ENCODE measurements at regions not wholly inside any gene's neighbourhood (a gene's known extent, or its start where the extent isn't known, plus 50 kb on each side); places are given as distances from the start of the nearest gene placed in this dataset.

DNA sequence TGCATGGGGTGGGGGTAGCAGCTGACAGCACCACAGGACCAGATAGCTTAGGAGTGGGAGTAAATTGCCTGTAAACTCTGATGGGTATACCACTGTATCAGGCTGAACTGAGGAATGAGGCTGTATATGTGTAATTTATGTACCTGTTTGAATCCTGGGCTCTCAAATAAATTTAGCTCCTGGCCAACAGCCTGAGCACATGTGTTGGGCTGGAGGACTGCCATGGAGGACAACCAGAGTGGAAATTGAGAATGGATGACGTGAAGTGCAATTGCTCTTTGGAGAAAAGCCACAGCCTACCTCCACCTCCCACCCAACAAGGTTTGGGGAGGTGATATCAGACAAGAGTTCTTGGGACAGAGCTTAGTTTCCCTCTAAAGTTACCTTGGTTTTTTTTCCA lies 328.6 kb upstream of the PROK2 start:
- no peak overlapping the region for H3K27ac Mint-ChIP-seq
- H3K27me3 Mint-ChIP-seq: peaks cover 3% of the 10 kb centered on the region
- H3K36me3 Mint-ChIP-seq (ENCODE audit: low read depth): no peaks in the 10 kb centered on the region
- no peaks in the 10 kb centered on the region for H3K4me1 Mint-ChIP-seq
- H3K9me3 Mint-ChIP-seq: no peaks in the 10 kb centered on the region
- ATAC-seq (replicated peaks): no peak
- H3K4me3 Mint-ChIP-seq: no peak overlapping the region

DNA sequence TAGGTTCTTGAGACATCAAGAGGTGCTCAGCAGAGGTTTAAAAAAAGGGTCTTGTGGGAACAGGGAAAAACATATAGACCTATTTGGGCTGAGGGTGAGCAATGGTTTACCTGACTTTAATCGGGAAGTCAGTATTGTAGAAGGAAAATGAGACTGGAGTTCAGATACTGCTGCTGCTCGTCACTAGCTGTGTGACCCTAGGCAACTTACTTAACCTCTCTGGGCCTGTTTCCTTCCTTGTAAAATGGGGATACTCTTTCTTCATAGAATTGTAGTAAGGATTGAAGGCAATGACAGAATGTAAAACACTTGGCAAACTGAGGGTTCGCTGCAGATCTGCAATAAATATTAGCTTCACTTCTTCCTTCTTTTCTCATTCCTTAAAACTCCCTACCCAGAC lies 327.5 kb upstream of the PROK2 start:
- H3K4me3 Mint-ChIP-seq: no peak overlapping the region
- ATAC-seq (replicated peaks): no peak
- peaks cover 3% of the 10 kb centered on the region for H3K27me3 Mint-ChIP-seq
- H3K36me3 Mint-ChIP-seq (ENCODE audit: low read depth): no peaks in the 10 kb centered on the region
- no peaks in the 10 kb centered on the region for H3K9me3 Mint-ChIP-seq
- H3K4me1 Mint-ChIP-seq: no peaks in the 10 kb centered on the region
- H3K27ac Mint-ChIP-seq: no peak overlapping the region

- H3K27me3 Mint-ChIP-seq: no peaks in the 10 kb centered on the region
- H3K9me3 Mint-ChIP-seq: no peaks in the 10 kb centered on the region
- H3K4me3 Mint-ChIP-seq: no peak overlapping the region
Observed at GRCh38 chr3:72111265-72112205, 326.6 kb upstream of the PROK2 start.

GRCh38 chr3:72109327-72110259 lies 324.6 kb upstream of the PROK2 start:
- H3K36me3 Mint-ChIP-seq (ENCODE audit: low read depth): no peaks in the 10 kb centered on the region
- H3K27ac Mint-ChIP-seq: no peak overlapping the region
- no peaks in the 10 kb centered on the region for H3K9me3 Mint-ChIP-seq
- no peak for ATAC-seq (replicated peaks)
- H3K4me3 Mint-ChIP-seq: no peak overlapping the region
- H3K4me1 Mint-ChIP-seq: no peaks in the 10 kb centered on the region
- H3K27me3 Mint-ChIP-seq: no peaks in the 10 kb centered on the region

More at GRCh38 chr3:72111265-72112205, 326.6 kb upstream of the PROK2 start:
- ATAC-seq (replicated peaks): no peak
- Mint-ChIP-seq H3K36me3 (ENCODE audit: low read depth) (no peaks in the 10 kb centered on the region), H3K27ac (no peak overlapping the region), H3K4me1 (no peaks in the 10 kb centered on the region)

- H3K27ac Mint-ChIP-seq: no peak overlapping the region
- H3K9me3 Mint-ChIP-seq: no peaks in the 10 kb centered on the region
- peaks cover 11% of the 10 kb centered on the region for H3K4me1 Mint-ChIP-seq
- H3K36me3 Mint-ChIP-seq (ENCODE audit: low read depth): no peaks in the 10 kb centered on the region
- ATAC-seq (replicated peaks): no peak
- no peak overlapping the region for H3K4me3 Mint-ChIP-seq
- H3K27me3 Mint-ChIP-seq: no peaks in the 10 kb centered on the region
Observed at GRCh38 chr3:72105306-72105705, 320.4 kb upstream of the PROK2 start.

DNA sequence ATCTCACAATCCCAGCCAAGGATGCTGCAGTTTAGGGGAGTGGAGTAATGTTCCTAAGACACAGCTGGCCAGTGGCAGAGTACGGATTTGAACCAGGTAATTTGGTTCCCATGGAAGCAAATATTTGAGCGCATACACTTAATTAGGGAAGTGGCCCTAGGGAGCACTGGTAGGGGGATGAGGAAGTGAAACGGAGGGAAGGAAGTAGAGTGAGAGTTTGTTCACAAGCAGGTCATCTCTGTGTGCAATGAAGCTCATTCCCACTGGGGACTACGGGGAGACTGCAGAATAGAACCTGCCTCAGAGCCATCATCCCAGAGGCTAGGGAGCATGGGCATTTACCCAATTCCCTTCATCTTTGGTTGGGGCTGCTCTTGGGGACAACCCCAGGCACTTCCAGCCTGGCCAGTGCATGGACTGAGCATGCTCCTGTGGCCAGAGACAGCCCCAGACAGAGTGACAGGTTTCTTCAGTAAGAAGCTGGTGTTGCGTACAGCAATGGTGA lies 317.2 kb upstream of the PROK2 start:
- no peaks in the 10 kb centered on the region for H3K27me3 Mint-ChIP-seq
- H3K4me3 Mint-ChIP-seq: no peak overlapping the region
- peaks cover 11% of the 10 kb centered on the region for H3K4me1 Mint-ChIP-seq
- no peaks in the 10 kb centered on the region for H3K9me3 Mint-ChIP-seq
- no peak overlapping the region for H3K27ac Mint-ChIP-seq
- H3K36me3 Mint-ChIP-seq (ENCODE audit: low read depth): no peaks in the 10 kb centered on the region
- ATAC-seq (replicated peaks): no peak

DNA sequence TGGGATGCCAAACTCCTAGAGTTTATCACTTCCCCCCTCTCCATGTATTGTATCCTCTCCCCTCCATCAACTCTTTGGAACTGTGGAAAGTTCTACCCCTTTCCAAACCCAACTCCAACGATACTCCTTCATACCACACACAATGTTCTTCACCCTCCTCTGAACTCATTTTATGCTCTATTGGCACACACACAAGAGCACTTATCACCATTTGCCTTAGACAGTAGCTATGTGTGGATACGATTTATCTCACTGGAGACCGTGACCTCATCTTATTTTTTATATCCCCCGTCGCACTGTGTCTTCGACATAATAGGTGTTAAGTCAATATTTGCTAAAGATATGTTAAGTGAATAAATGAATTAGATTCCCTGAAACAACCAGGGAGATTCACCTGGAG lies 316.5 kb upstream of the PROK2 start:
- Mint-ChIP-seq H3K36me3 (ENCODE audit: low read depth) (no peaks in the 10 kb centered on the region), H3K9me3 (no peaks in the 10 kb centered on the region), H3K27ac (peak overlapping the region; percentile 90), H3K4me3 (peak overlapping the region; percentile 82), H3K4me1 (peaks cover 11% of the 10 kb centered on the region), H3K27me3 (peaks cover 3% of the 10 kb centered on the region)
- no peak for ATAC-seq (replicated peaks)

- ATAC-seq (replicated peaks): peak; percentile 91
- Mint-ChIP-seq H3K27ac (peak overlapping the region; percentile 90), H3K36me3 (ENCODE audit: low read depth) (no peaks in the 10 kb centered on the region), H3K4me3 (peak overlapping the region; percentile 82), H3K4me1 (peaks cover 11% of the 10 kb centered on the region), H3K9me3 (no peaks in the 10 kb centered on the region), H3K27me3 (peaks cover 3% of the 10 kb centered on the region)
Observed at GRCh38 chr3:72100601-72101187, 315.7 kb upstream of the PROK2 start.

GRCh38 chr3:72100080-72100511 lies 315.1 kb upstream of the PROK2 start:
- Mint-ChIP-seq H3K27me3 (peaks cover 3% of the 10 kb centered on the region), H3K36me3 (ENCODE audit: low read depth) (no peaks in the 10 kb centered on the region), H3K4me3 (peak overlapping the region; percentile 82), H3K4me1 (peaks cover 11% of the 10 kb centered on the region), H3K27ac (peak overlapping the region; percentile 90), H3K9me3 (no peaks in the 10 kb centered on the region)
- ATAC-seq (replicated peaks): no peak

GRCh38 chr3:72099326-72100079 lies 314.6 kb upstream of the PROK2 start:
- Mint-ChIP-seq H3K4me3 (no peak overlapping the region), H3K27me3 (peaks cover 3% of the 10 kb centered on the region), H3K4me1 (peaks cover 11% of the 10 kb centered on the region), H3K9me3 (no peaks in the 10 kb centered on the region), H3K27ac (peak overlapping the region; percentile 51), H3K36me3 (ENCODE audit: low read depth) (no peaks in the 10 kb centered on the region)
- ATAC-seq (replicated peaks): no peak

GRCh38 chr3:72097053-72097452 lies 312.1 kb upstream of the PROK2 start:
- H3K36me3 Mint-ChIP-seq (ENCODE audit: low read depth): no peaks in the 10 kb centered on the region
- no peak overlapping the region for H3K4me3 Mint-ChIP-seq
- no peaks in the 10 kb centered on the region for H3K9me3 Mint-ChIP-seq
- ATAC-seq (replicated peaks): no peak
- no peak overlapping the region for H3K27ac Mint-ChIP-seq
- peaks cover 11% of the 10 kb centered on the region for H3K4me1 Mint-ChIP-seq
- H3K27me3 Mint-ChIP-seq: peaks cover 8% of the 10 kb centered on the region

DNA sequence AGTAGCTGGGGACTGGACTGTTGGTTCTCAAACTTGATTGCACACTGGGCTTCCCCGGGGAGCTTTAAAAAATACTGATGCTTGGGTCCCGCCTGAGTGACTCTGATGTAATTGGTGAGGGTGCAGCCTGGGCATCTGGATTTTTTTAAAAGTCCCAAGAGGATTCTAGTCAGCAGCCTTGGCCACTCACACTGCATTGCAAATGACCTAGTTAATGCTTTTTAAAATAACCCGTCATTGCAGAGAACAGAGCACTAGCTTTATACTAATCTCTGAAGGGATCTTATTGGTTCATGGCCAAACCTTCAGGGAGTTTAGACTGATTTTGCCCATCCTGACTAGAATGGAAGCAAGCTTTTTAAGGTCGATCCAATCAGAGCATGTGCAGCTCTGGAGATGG lies 310.6 kb upstream of the PROK2 start:
- Mint-ChIP-seq H3K36me3 (ENCODE audit: low read depth) (no peaks in the 10 kb centered on the region), H3K27ac (no peak overlapping the region), H3K4me1 (no peaks in the 10 kb centered on the region), H3K4me3 (no peak overlapping the region), H3K27me3 (peaks cover 8% of the 10 kb centered on the region), H3K9me3 (no peaks in the 10 kb centered on the region)
- ATAC-seq (replicated peaks): no peak

GRCh38 chr3:72093992-72094334 lies 309.0 kb upstream of the PROK2 start:
- Mint-ChIP-seq H3K36me3 (ENCODE audit: low read depth) (no peaks in the 10 kb centered on the region), H3K27me3 (peaks cover 8% of the 10 kb centered on the region), H3K27ac (no peak overlapping the region), H3K4me1 (no peaks in the 10 kb centered on the region), H3K9me3 (no peaks in the 10 kb centered on the region), H3K4me3 (no peak overlapping the region)
- ATAC-seq (replicated peaks): no peak

Data from activated T-helper 17 cell treated with anti-CD3 and anti-CD28 coated beads, Interleukin-2, amount 50 U/mL, for 72 hours (primary cell).